SK-N-SH treated with all-trans-retinoic acid at 6 μM for 48 hours (cell line): ENCODE measurements at regions not wholly inside any gene's neighbourhood (a gene's known extent, or its start where the extent isn't known, plus 50 kb on each side); places are given as distances from the start of the nearest gene placed in this dataset.

Experiments used
- ATAC-seq: fragments of 200-7000 bp; cut with Tn5 transposase; 3 replicates; pipeline ENCODE4 v1.9.1; 2020; ENCODE audit warnings: mild to moderate bottlenecking, moderate library complexity
- ARNTL ChIP-seq: fragments of 450-650 bp; formaldehyde crosslinking; IDR thresholded peaks from 2 replicates; pipeline ENCODE4 v1.5.0; 2020; ENCODE audit warnings: low read depth, mild to moderate bottlenecking, moderate library complexity, borderline replicate concordance
- BACH2 ChIP-seq: fragments of 250-450 bp; sonication (Bioruptor Pico); IDR thresholded peaks from 2 replicates; pipeline ENCODE4 v1.9.0; 2021; ENCODE audit warnings: mild to moderate bottlenecking, borderline replicate concordance
- CSDC2 ChIP-seq: fragments of 250-450 bp; sonication (Bioruptor Pico); IDR thresholded peaks from 2 replicates; pipeline ENCODE4 v1.5.0; 2020; ENCODE audit warnings: mild to moderate bottlenecking, moderate library complexity
- CSRNP3 ChIP-seq: fragments of 250-450 bp; sonication (Bioruptor Pico); IDR thresholded peaks from 2 replicates; pipeline ENCODE4 v1.5.1; 2021; ENCODE audit warnings: mild to moderate bottlenecking, moderate library complexity
- ESRRG ChIP-seq: fragments of 250-450 bp; sonication (Bioruptor Pico); IDR thresholded peaks from 2 replicates; pipeline ENCODE4 v1.6.1; 2021; ENCODE audit warnings: mild to moderate bottlenecking
- GLIS3 ChIP-seq: fragments of 250-450 bp; sonication (Bioruptor Pico); IDR thresholded peaks from 2 replicates; pipeline ENCODE4 v1.5.0; 2020; ENCODE audit warnings: mild to moderate bottlenecking, moderate library complexity
- ISL1 ChIP-seq: fragments of 250-450 bp; sonication (Bioruptor Pico); IDR thresholded peaks from 2 replicates; pipeline ENCODE4 v2.1.2; 2022; ENCODE audit warnings: mild to moderate bottlenecking, moderate library complexity
- OSR1 ChIP-seq: fragments of 250-450 bp; sonication (Bioruptor Pico); IDR thresholded peaks from 2 replicates; pipeline ENCODE4 v1.8.0; 2022; ENCODE audit warnings: moderate library complexity, mild to moderate bottlenecking, inconsistent platforms
- PATZ1 ChIP-seq: fragments of 250-450 bp; sonication (Bioruptor Pico); IDR thresholded peaks from 2 replicates; pipeline ENCODE4 v1.8.0; 2020; ENCODE audit warnings: mild to moderate bottlenecking, moderate library complexity, borderline replicate concordance
- PPARA ChIP-seq: fragments of 250-450 bp; sonication (Bioruptor Pico); IDR thresholded peaks from 2 replicates; pipeline ENCODE4 v1.5.0; 2020; ENCODE audit warnings: mild to moderate bottlenecking, borderline replicate concordance
- RARB ChIP-seq: fragments of 250-450 bp; sonication (Bioruptor Pico); IDR thresholded peaks from 2 replicates; pipeline ENCODE4 v1.8.0; 2021; ENCODE audit warnings: mild to moderate bottlenecking, moderate library complexity
- TCF4 ChIP-seq: fragments of 250-450 bp; sonication (Bioruptor Pico); IDR thresholded peaks from 2 replicates; pipeline ENCODE4 v1.8.0; 2021; ENCODE audit warnings: mild to moderate bottlenecking, moderate library complexity, borderline replicate concordance
- TOX ChIP-seq: fragments of 250-450 bp; sonication (Bioruptor Pico); IDR thresholded peaks from 2 replicates; pipeline ENCODE4 v1.8.0; 2021; ENCODE audit warnings: mild to moderate bottlenecking, moderate library complexity, borderline replicate concordance
- ZC3H10 ChIP-seq: fragments of 250-450 bp; sonication (Bioruptor Pico); IDR thresholded peaks from 2 replicates; pipeline ENCODE4 v1.5.1; 2021; ENCODE audit warnings: mild to moderate bottlenecking, moderate library complexity
- ZFP3 ChIP-seq: fragments of 250-450 bp; sonication (Bioruptor Pico); IDR thresholded peaks from 2 replicates; pipeline ENCODE4 v1.5.0; 2020; ENCODE audit warnings: mild to moderate bottlenecking, moderate library complexity
- ZNF70 ChIP-seq: fragments of 450-650 bp; formaldehyde crosslinking; IDR thresholded peaks from 2 replicates; pipeline ENCODE4 v1.5.0; 2020; ENCODE audit warnings: mild to moderate bottlenecking, moderate library complexity
- ZNF8 ChIP-seq: fragments of 450-650 bp; formaldehyde crosslinking; IDR thresholded peaks from 2 replicates; pipeline ENCODE4 v1.5.0; 2020; ENCODE audit warnings: mild to moderate bottlenecking, moderate library complexity
- TF ChIP-seq, protein P1 (sequence below): fragments of 250-450 bp; sonication (Bioruptor Pico); IDR thresholded peaks from 2 replicates; pipeline ENCODE4 v1.8.0; 2021; ENCODE audit warnings: low read depth, mild to moderate bottlenecking, moderate library complexity, borderline replicate concordance

- TF ChIP-seq, protein P1, sequence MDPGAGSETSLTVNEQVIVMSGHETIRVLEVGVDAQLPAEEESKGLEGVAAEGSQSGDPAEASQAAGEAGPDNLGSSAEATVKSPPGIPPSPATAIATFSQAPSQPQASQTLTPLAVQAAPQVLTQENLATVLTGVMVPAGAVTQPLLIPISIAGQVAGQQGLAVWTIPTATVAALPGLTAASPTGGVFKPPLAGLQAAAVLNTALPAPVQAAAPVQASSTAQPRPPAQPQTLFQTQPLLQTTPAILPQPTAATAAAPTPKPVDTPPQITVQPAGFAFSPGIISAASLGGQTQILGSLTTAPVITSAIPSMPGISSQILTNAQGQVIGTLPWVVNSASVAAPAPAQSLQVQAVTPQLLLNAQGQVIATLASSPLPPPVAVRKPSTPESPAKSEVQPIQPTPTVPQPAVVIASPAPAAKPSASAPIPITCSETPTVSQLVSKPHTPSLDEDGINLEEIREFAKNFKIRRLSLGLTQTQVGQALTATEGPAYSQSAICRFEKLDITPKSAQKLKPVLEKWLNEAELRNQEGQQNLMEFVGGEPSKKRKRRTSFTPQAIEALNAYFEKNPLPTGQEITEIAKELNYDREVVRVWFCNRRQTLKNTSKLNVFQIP (CRISPR knock-in tag), result no peak
- peak; percentile 66 for TF ChIP-seq ZNF8 (CRISPR knock-in tag)
- no peak for ATAC-seq
Observed at GRCh38 chr6:85275338-85275985, 174.4 kb upstream of the NT5E start.

GRCh38 chr6:85273870-85274269 lies 176.0 kb upstream of the NT5E start:
- ATAC-seq, result no peak
- no peak for TF ChIP-seq GLIS3 (CRISPR knock-in tag)
- TF ChIP-seq TOX (CRISPR knock-in tag), result no peak
- TF ChIP-seq TCF4 (CRISPR knock-in tag), result no peak
- TF ChIP-seq ZNF70 (CRISPR knock-in tag), result no peak
- no peak for TF ChIP-seq ARNTL (CRISPR knock-in tag)
- no peak for TF ChIP-seq ZFP3 (CRISPR knock-in tag)
- no peak for TF ChIP-seq RARB
- TF ChIP-seq ZC3H10 (CRISPR knock-in tag), result no peak
- TF ChIP-seq ESRRG (CRISPR knock-in tag), result no peak
- no peak for TF ChIP-seq ZNF8 (CRISPR knock-in tag)
- TF ChIP-seq ISL1 (CRISPR knock-in tag), result no peak
- TF ChIP-seq CSDC2 (CRISPR knock-in tag), result no peak

- TF ChIP-seq OSR1 (CRISPR knock-in tag) (no peak), TCF4 (CRISPR knock-in tag) (no peak), ZFP3 (CRISPR knock-in tag) (no peak), ESRRG (CRISPR knock-in tag) (no peak), ARNTL (CRISPR knock-in tag) (no peak), RARB (no peak), CSRNP3 (no peak), BACH2 (CRISPR knock-in tag) (no peak)
- ATAC-seq, result no peak
Observed at GRCh38 chr6:85273046-85273445, 176.8 kb upstream of the NT5E start.

- ATAC-seq, result no peak
- TF ChIP-seq TCF4 (CRISPR knock-in tag) (no peak), TOX (CRISPR knock-in tag) (no peak), CSRNP3 (no peak), ZFP3 (CRISPR knock-in tag) (no peak), ZNF8 (CRISPR knock-in tag) (no peak), BACH2 (CRISPR knock-in tag) (no peak)
Observed at GRCh38 chr6:85272592-85272991, 177.3 kb upstream of the NT5E start.

DNA sequence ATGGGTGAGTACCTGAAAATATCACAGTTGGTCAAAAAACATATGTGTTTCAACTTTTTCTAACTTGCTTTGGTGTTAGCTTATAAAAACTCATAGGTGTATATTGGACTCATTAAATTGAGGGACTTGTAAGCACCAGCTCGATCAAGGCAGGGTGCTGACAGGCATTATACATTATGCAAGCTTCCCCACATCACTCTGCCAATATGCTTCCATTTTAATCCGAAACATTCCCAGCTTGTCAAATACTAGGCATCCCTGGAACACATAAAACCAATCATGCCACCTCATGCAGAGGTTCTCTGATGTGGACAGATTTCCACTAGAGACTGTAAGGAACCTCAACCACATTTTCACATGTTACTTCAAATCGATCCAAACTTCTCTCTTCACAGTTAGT lies 187.3 kb upstream of the NT5E start:
- ATAC-seq, result no peak
- no peak for TF ChIP-seq PATZ1
- no peak for TF ChIP-seq ZNF70 (CRISPR knock-in tag)
- TF ChIP-seq CSDC2 (CRISPR knock-in tag), result no peak
- no peak for TF ChIP-seq ZFP3 (CRISPR knock-in tag)
- TF ChIP-seq PPARA (CRISPR knock-in tag), result no peak
- TF ChIP-seq, protein P1 (CRISPR knock-in tag), result no peak
- TF ChIP-seq RARB, result no peak
- TF ChIP-seq TOX (CRISPR knock-in tag), result no peak
